Neural progenitor cell (in vitro differentiated cells): ENCODE measurements at regions not wholly inside any gene's neighbourhood (a gene's known extent, or its start where the extent isn't known, plus 50 kb on each side); places are given as distances from the start of the nearest gene placed in this dataset.

Experiments used
- EZH2 ChIP-seq: fragments of 200-600 bp; sonication (generic); IDR thresholded peaks from 2 replicates; pipeline ENCODE4 v1.6.1; 2017; ENCODE audit warnings: antibody characterized with exemption, mild to moderate bottlenecking, moderate library complexity
- TF ChIP-seq, protein P1 (sequence below): fragments of 200-600 bp; sonication (generic); IDR thresholded peaks from 2 replicates; pipeline ENCODE4 v1.5.1; 2017; ENCODE audit warnings: antibody characterized with exemption, mild to moderate bottlenecking

GRCh38 chr17:77398274-77398673, 257.5 kb downstream of the SEC14L1 start:
- TF ChIP-seq, protein P1, sequence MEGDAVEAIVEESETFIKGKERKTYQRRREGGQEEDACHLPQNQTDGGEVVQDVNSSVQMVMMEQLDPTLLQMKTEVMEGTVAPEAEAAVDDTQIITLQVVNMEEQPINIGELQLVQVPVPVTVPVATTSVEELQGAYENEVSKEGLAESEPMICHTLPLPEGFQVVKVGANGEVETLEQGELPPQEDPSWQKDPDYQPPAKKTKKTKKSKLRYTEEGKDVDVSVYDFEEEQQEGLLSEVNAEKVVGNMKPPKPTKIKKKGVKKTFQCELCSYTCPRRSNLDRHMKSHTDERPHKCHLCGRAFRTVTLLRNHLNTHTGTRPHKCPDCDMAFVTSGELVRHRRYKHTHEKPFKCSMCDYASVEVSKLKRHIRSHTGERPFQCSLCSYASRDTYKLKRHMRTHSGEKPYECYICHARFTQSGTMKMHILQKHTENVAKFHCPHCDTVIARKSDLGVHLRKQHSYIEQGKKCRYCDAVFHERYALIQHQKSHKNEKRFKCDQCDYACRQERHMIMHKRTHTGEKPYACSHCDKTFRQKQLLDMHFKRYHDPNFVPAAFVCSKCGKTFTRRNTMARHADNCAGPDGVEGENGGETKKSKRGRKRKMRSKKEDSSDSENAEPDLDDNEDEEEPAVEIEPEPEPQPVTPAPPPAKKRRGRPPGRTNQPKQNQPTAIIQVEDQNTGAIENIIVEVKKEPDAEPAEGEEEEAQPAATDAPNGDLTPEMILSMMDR: no peak
- no peak for TF ChIP-seq EZH2
